AG09309 (cell line): ENCODE measurements at regions not wholly inside any gene's neighbourhood (a gene's known extent, or its start where the extent isn't known, plus 50 kb on each side); places are given as distances from the start of the nearest gene placed in this dataset.

ENCODE experiments used
- DNase-seq: peaks from one replicate; pipeline ENCODE4 v3.0.0-alpha.2; 2010; ENCODE audit warnings: low read depth
- H3K4me3 ChIP-seq: 2 replicates; pipeline ENCODE4 v1.5.1; 2011; ENCODE audit warnings: mild to moderate bottlenecking, low read depth, low read length, moderate library complexity; ENCODE audit not compliant: control insufficient read depth
- TF ChIP-seq, protein P1 (sequence below): IDR thresholded peaks from 2 replicates; pipeline ENCODE4 v1.5.1; 2011; ENCODE audit warnings: mild to moderate bottlenecking, low read depth, low read length, inconsistent platforms; ENCODE audit not compliant: insufficient read depth, control insufficient read depth; ENCODE audit errors: missing control alignments

GRCh38 chr6:145257704-145258103 is 477.6 kb downstream of the EPM2A start:
- TF ChIP-seq, protein P1, sequence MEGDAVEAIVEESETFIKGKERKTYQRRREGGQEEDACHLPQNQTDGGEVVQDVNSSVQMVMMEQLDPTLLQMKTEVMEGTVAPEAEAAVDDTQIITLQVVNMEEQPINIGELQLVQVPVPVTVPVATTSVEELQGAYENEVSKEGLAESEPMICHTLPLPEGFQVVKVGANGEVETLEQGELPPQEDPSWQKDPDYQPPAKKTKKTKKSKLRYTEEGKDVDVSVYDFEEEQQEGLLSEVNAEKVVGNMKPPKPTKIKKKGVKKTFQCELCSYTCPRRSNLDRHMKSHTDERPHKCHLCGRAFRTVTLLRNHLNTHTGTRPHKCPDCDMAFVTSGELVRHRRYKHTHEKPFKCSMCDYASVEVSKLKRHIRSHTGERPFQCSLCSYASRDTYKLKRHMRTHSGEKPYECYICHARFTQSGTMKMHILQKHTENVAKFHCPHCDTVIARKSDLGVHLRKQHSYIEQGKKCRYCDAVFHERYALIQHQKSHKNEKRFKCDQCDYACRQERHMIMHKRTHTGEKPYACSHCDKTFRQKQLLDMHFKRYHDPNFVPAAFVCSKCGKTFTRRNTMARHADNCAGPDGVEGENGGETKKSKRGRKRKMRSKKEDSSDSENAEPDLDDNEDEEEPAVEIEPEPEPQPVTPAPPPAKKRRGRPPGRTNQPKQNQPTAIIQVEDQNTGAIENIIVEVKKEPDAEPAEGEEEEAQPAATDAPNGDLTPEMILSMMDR = no peak
- no peak for DNase-seq
- H3K4me3 ChIP-seq = no peak overlapping the region

- DNase-seq = no peak
- TF ChIP-seq, protein P1 = no peak
- H3K4me3 ChIP-seq = no peak overlapping the region
Observed at GRCh38 chr6:145258122-145258521, 477.2 kb downstream of the EPM2A start.

DNA sequence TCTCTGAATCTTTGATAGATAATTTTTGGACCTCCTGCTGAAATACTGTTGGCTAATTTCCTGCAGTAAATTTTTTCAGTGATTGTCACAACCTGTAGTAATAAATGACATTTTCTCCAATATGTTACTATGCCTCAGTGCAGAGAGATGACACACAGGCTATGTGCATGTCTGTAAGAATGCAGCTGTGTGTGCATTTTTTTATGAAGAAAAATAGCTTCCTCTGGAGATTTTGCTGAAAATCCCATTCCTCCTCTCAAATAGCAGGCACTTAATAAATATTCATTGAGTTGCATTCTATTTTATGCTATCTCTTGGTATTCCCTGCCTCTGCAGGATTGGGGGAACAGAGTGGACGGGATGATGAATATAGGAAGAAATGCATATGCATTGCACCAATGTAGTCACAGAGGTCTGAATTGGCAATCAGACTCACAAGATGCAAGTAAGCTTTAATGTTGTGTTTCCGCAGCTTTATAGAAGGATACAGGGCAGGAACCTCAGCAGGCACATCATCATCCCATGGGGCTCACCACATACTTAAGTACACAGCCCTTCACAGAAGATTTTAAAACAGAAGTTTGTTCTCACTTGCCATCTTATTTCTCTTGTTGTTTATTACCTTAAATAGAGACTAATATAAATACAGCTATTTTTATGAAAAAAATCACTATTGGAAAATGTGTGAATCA is 474.7 kb downstream of the EPM2A start:
- DNase-seq = no peak
- no peak overlapping the region for H3K4me3 ChIP-seq
- TF ChIP-seq, protein P1 = no peak

GRCh38 chr6:145261758-145262157 is 473.6 kb downstream of the EPM2A start:
- no peak overlapping the region for H3K4me3 ChIP-seq
- TF ChIP-seq, protein P1 = no peak
- no peak for DNase-seq

DNA sequence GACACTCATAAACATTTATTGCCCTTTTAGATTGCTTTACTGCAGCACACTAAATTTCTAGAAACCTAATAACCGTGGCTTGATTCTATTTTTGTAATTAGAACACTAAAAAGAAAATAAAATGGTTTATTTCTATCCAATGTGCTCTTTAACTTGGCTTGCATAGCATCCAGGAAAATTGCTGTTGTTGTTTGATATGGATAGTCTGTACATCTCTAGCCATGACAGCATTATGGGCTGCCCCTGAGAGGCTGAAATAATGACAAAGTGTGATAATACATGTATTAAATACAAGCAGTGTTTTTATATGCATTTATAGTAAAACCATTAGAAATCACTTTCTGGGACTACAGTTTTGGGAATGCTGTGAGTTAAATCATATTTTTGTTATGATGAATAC is 472.5 kb downstream of the EPM2A start:
- TF ChIP-seq, protein P1 = no peak
- no peak for DNase-seq
- no peak overlapping the region for H3K4me3 ChIP-seq

- DNase-seq = no peak
- H3K4me3 ChIP-seq = no peak overlapping the region
- TF ChIP-seq, protein P1 = no peak
Observed at GRCh38 chr6:145263778-145264211, 471.5 kb downstream of the EPM2A start.
